Activated CD8-positive, alpha-beta memory T cell treated with anti-CD3 and anti-CD28 coated beads, Interleukin-2, amount 10 ng/mL, durations not matched to agents 7 days and 5 days (primary cell): ENCODE measurements at regions not wholly inside any gene's neighbourhood (a gene's known extent, or its start where the extent isn't known, plus 50 kb on each side); places are given as distances from the start of the nearest gene placed in this dataset.
"Not testable (repeated sequence)": the region's sequence is repeated elsewhere in the genome, so short reads cannot be mapped to it uniquely, and the experiment has no call there.

Source experiments
- ATAC-seq: fragments of 150-1000 bp; cut with Tn5 transposase; one replicate; pipeline ENCODE4 v1.10.0; 2021; ENCODE audit warnings: moderate library complexity
- CTCF ChIA-PET: fragments of 350-600 bp; sonication (Branson Sonifier 250); formaldehyde crosslinking; loops from one replicate; lab custom pipeline; 2021; ENCODE audit warnings: antibody characterized with exemption; lab: Charles Lee
- DNase-seq: peaks from one replicate; pipeline ENCODE4 v3.0.0-alpha.2; 2020
- H3K27ac Mint-ChIP-seq: one replicate; pipeline ENCODE4 v1.8.0; 2021; ENCODE audit warnings: mild to moderate bottlenecking, mixed read lengths
- H3K27me3 Mint-ChIP-seq: one replicate; pipeline ENCODE4 v1.8.0; 2021; ENCODE audit warnings: mixed read lengths
- H3K36me3 Mint-ChIP-seq: one replicate; pipeline ENCODE4 v1.8.0; 2021; ENCODE audit warnings: mild to moderate bottlenecking, mixed read lengths
- H3K4me1 Mint-ChIP-seq: one replicate; pipeline ENCODE4 v1.8.0; 2021; ENCODE audit warnings: mixed read lengths
- H3K4me3 Mint-ChIP-seq: one replicate; pipeline ENCODE4 v1.8.0; 2021; ENCODE audit warnings: mild to moderate bottlenecking, moderate library complexity, mixed read lengths
- H3K9me3 Mint-ChIP-seq: one replicate; pipeline ENCODE4 v1.8.0; 2022; ENCODE audit warnings: low read depth, mixed read lengths

GRCh38 chr4:62513306-62513705 is 1313.2 kb downstream of the ADGRL3 start:
- CTCF ChIA-PET: no interaction called here
- no peaks in the 10 kb centered on the region for H3K4me1 Mint-ChIP-seq

GRCh38 chr4:62512271-62512670 is 1312.1 kb downstream of the ADGRL3 start:
- CTCF ChIA-PET: no interaction called here
- ATAC-seq (no peak), DNase-seq (no peak)
- Mint-ChIP-seq H3K4me3 (no peak overlapping the region), H3K27me3 (no peaks in the 10 kb centered on the region), H3K27ac (no peak overlapping the region), H3K9me3 (peaks cover 14% of the 10 kb centered on the region), H3K36me3 (no peaks in the 10 kb centered on the region), H3K4me1 (no peaks in the 10 kb centered on the region)

More at GRCh38 chr4:62513306-62513705, 1313.2 kb downstream of the ADGRL3 start:
- no peak for DNase-seq
- Mint-ChIP-seq H3K36me3 (no peaks in the 10 kb centered on the region), H3K27me3 (no peaks in the 10 kb centered on the region), H3K4me3 (no peak overlapping the region), H3K9me3 (peaks cover 16% of the 10 kb centered on the region), H3K27ac (no peak overlapping the region)
- ATAC-seq: no peak

- ATAC-seq (no peak), DNase-seq (no peak)
- Mint-ChIP-seq H3K4me1 (no peaks in the 10 kb centered on the region), H3K27ac (no peak overlapping the region), H3K36me3 (no peaks in the 10 kb centered on the region), H3K4me3 (no peak overlapping the region), H3K9me3 (peaks cover 18% of the 10 kb centered on the region), H3K27me3 (no peaks in the 10 kb centered on the region)
- CTCF ChIA-PET: no interaction called here
Measured at GRCh38 chr4:62510228-62510627, 1310.1 kb downstream of the ADGRL3 start.

GRCh38 chr4:62500296-62500695 is 1300.2 kb downstream of the ADGRL3 start:
- no peak for DNase-seq
- CTCF ChIA-PET: no interaction called here
- Mint-ChIP-seq H3K27ac (no peak overlapping the region), H3K9me3 (peaks cover 7% of the 10 kb centered on the region), H3K4me1 (no peaks in the 10 kb centered on the region), H3K4me3 (no peak overlapping the region), H3K36me3 (no peaks in the 10 kb centered on the region), H3K27me3 (no peaks in the 10 kb centered on the region)
- ATAC-seq: no peak

GRCh38 chr4:62495032-62495431 is 1294.9 kb downstream of the ADGRL3 start:
- Mint-ChIP-seq H3K27me3 (no peaks in the 10 kb centered on the region), H3K36me3 (no peaks in the 10 kb centered on the region), H3K4me3 (no peak overlapping the region), H3K9me3 (peaks cover 8% of the 10 kb centered on the region), H3K27ac (no peak overlapping the region), H3K4me1 (no peaks in the 10 kb centered on the region)
- DNase-seq (no peak), ATAC-seq (no peak)
- CTCF ChIA-PET: no interaction called here

GRCh38 chr4:62491756-62492155 is 1291.6 kb downstream of the ADGRL3 start:
- H3K4me1 Mint-ChIP-seq, H3K4me3 Mint-ChIP-seq, ATAC-seq, H3K36me3 Mint-ChIP-seq, DNase-seq, H3K27ac Mint-ChIP-seq, H3K9me3 Mint-ChIP-seq, H3K27me3 Mint-ChIP-seq, CTCF ChIA-PET: not testable (repeated sequence)

- peaks cover 6% of the 10 kb centered on the region for H3K9me3 Mint-ChIP-seq
Measured at GRCh38 chr4:62490635-62491034, 1290.5 kb downstream of the ADGRL3 start.

GRCh38 chr4:62487016-62487415 is 1286.9 kb downstream of the ADGRL3 start:
- Mint-ChIP-seq H3K36me3 (no peaks in the 10 kb centered on the region), H3K4me3 (no peak overlapping the region), H3K27ac (no peak overlapping the region), H3K4me1 (no peaks in the 10 kb centered on the region), H3K27me3 (no peaks in the 10 kb centered on the region), H3K9me3 (peaks cover 10% of the 10 kb centered on the region)
- DNase-seq (no peak), ATAC-seq (no peak)
- CTCF ChIA-PET: no interaction called here

More at GRCh38 chr4:62490635-62491034, 1290.5 kb downstream of the ADGRL3 start:
- Mint-ChIP-seq H3K4me1 (no peaks in the 10 kb centered on the region), H3K27ac (no peak overlapping the region), H3K27me3 (no peaks in the 10 kb centered on the region), H3K4me3 (no peak overlapping the region), H3K36me3 (no peaks in the 10 kb centered on the region)
- CTCF ChIA-PET: no interaction called here
- DNase-seq (no peak), ATAC-seq (no peak)

- DNase-seq (no peak), ATAC-seq (no peak)
- peaks cover 10% of the 10 kb centered on the region for H3K9me3 Mint-ChIP-seq
- no peak overlapping the region for H3K4me3 Mint-ChIP-seq
- CTCF ChIA-PET: no interaction called here
- H3K4me1 Mint-ChIP-seq: no peaks in the 10 kb centered on the region
- H3K27me3 Mint-ChIP-seq: no peaks in the 10 kb centered on the region
- H3K36me3 Mint-ChIP-seq: no peaks in the 10 kb centered on the region
- no peak overlapping the region for H3K27ac Mint-ChIP-seq
Measured at GRCh38 chr4:62484357-62484756, 1284.2 kb downstream of the ADGRL3 start.

- no peak overlapping the region for H3K27ac Mint-ChIP-seq
- H3K9me3 Mint-ChIP-seq: peaks cover 10% of the 10 kb centered on the region
- no peaks in the 10 kb centered on the region for H3K27me3 Mint-ChIP-seq
- ATAC-seq: no peak
- DNase-seq: no peak
- H3K4me1 Mint-ChIP-seq: no peaks in the 10 kb centered on the region
- CTCF ChIA-PET: no interaction called here
- no peaks in the 10 kb centered on the region for H3K36me3 Mint-ChIP-seq
- no peak overlapping the region for H3K4me3 Mint-ChIP-seq
Measured at GRCh38 chr4:62482355-62482754, 1282.2 kb downstream of the ADGRL3 start.

- CTCF ChIA-PET: no interaction called here
Measured at GRCh38 chr4:62475596-62475995, 1275.5 kb downstream of the ADGRL3 start.

GRCh38 chr4:62474802-62475201 is 1274.7 kb downstream of the ADGRL3 start:
- CTCF ChIA-PET: no interaction called here
- H3K36me3 Mint-ChIP-seq: no peaks in the 10 kb centered on the region
- no peaks in the 10 kb centered on the region for H3K27me3 Mint-ChIP-seq
- DNase-seq (no peak), ATAC-seq (no peak)
- H3K4me1 Mint-ChIP-seq: no peaks in the 10 kb centered on the region
- no peak overlapping the region for H3K4me3 Mint-ChIP-seq
- H3K27ac Mint-ChIP-seq: no peak overlapping the region
- H3K9me3 Mint-ChIP-seq: peaks cover 9% of the 10 kb centered on the region

More at GRCh38 chr4:62475596-62475995, 1275.5 kb downstream of the ADGRL3 start:
- Mint-ChIP-seq H3K4me3 (no peak overlapping the region), H3K27me3 (no peaks in the 10 kb centered on the region), H3K4me1 (no peaks in the 10 kb centered on the region), H3K9me3 (peaks cover 11% of the 10 kb centered on the region), H3K36me3 (no peaks in the 10 kb centered on the region), H3K27ac (no peak overlapping the region)
- DNase-seq: no peak
- ATAC-seq: no peak

GRCh38 chr4:62471021-62471420 is 1270.9 kb downstream of the ADGRL3 start:
- Mint-ChIP-seq H3K27ac (no peak overlapping the region), H3K27me3 (no peaks in the 10 kb centered on the region), H3K36me3 (no peaks in the 10 kb centered on the region), H3K4me3 (no peak overlapping the region), H3K4me1 (no peaks in the 10 kb centered on the region), H3K9me3 (peaks cover 2% of the 10 kb centered on the region)
- DNase-seq (no peak), ATAC-seq (no peak)
- CTCF ChIA-PET: no interaction called here

GRCh38 chr4:62470421-62470983 is 1270.4 kb downstream of the ADGRL3 start:
- Mint-ChIP-seq H3K9me3 (peaks cover 2% of the 10 kb centered on the region), H3K4me1 (no peaks in the 10 kb centered on the region), H3K27me3 (no peaks in the 10 kb centered on the region), H3K27ac (no peak overlapping the region), H3K4me3 (no peak overlapping the region), H3K36me3 (no peaks in the 10 kb centered on the region)
- CTCF ChIA-PET: no interaction called here
- DNase-seq (no peak), ATAC-seq (no peak)

GRCh38 chr4:62470020-62470419 is 1269.9 kb downstream of the ADGRL3 start:
- no peak overlapping the region for H3K4me3 Mint-ChIP-seq
- no peaks in the 10 kb centered on the region for H3K27me3 Mint-ChIP-seq

More at GRCh38 chr4:62470020-62470419, 1269.9 kb downstream of the ADGRL3 start:
- Mint-ChIP-seq H3K36me3 (no peaks in the 10 kb centered on the region), H3K4me1 (no peaks in the 10 kb centered on the region), H3K27ac (no peak overlapping the region), H3K9me3 (peaks cover 5% of the 10 kb centered on the region)
- CTCF ChIA-PET: no interaction called here
- no peak for ATAC-seq
- no peak for DNase-seq
